ENCODE measurements at regions not wholly inside any gene's neighbourhood (a gene's known extent, or its start where the extent isn't known, plus 50 kb on each side); places are given as distances from the start of the nearest gene placed in this dataset.

DNA sequence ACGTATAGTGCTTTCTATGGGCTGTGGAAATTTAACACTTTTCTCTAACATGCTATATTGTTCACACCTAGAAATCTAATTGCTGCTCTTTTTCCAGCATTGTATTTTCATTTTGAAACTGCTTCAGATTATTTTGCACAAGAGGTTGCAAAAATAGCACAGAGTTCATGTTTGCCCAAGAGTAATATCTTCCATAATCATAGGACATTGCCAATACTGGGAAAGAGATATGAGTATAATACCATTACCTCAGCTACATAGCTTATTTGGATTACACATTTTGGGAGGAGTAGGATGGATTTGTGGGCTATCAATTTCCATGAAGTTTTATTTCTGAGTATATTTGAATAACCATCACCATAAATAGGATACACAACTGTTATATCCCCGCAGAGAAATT, 717.1 kb downstream of the CDH9 start:
- Mint-ChIP-seq H3K27ac (no peak overlapping the region), H3K9me3 (peaks cover 0 to 33% (median 9%) of the 10 kb centered on the region in 9 donors), H3K4me1 (no peaks in the 10 kb centered on the region), H3K27me3 (no peaks in the 10 kb centered on the region), H3K36me3 (no peaks in the 10 kb centered on the region), H3K4me3 (no peak overlapping the region)
- ATAC-seq (no peak), DNase-seq (no peak)
- POLR2A ChIA-PET = no interaction called here

DNA sequence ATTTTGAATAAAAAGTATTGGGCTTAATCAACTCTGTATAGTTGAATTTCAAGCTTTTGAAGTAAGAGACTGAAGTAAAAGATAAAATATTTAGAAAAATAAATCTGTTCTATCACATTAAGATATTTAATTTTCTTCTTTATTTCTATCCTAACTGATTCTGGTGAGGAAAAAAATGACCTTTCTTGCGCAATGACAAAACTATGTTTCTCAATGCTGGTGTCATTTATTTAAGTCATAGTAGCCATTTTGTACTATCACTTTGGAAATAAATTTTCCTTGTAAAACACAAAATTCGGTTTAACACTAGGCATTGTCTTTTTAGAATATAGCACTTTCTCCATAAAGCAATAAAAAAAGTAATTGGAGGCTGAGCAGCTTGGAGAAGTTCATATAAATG, 728.0 kb downstream of the CDH9 start:
- Mint-ChIP-seq H3K4me3 (no peak overlapping the region), H3K27me3 (no peaks in the 10 kb centered on the region), H3K4me1 (no peaks in the 10 kb centered on the region), H3K36me3 (no peaks in the 10 kb centered on the region), H3K27ac (no peak overlapping the region), H3K9me3 (peaks cover 0 to 34% (median 2%) of the 10 kb centered on the region in 9 donors)
- DNase-seq = no peak
- POLR2A ChIA-PET = no interaction called here
- ATAC-seq = no peak

GRCh38 chr5:26295541-26295940, 742.8 kb downstream of the CDH9 start:
- Mint-ChIP-seq H3K4me1 (no peaks in the 10 kb centered on the region), H3K4me3 (no peak overlapping the region), H3K36me3 (no peaks in the 10 kb centered on the region), H3K9me3 (peaks cover 0 to 20% (median 2%) of the 10 kb centered on the region in 9 donors), H3K27ac (no peak overlapping the region), H3K27me3 (no peaks in the 10 kb centered on the region)
- ATAC-seq (no peak), DNase-seq (no peak)
- POLR2A ChIA-PET = no interaction called here

- Mint-ChIP-seq H3K27me3 (no peaks in the 10 kb centered on the region), H3K36me3 (peaks cover 0 to 6% (median 0%) of the 10 kb centered on the region in 3 donors), H3K4me1 (no peaks in the 10 kb centered on the region), H3K27ac (no peak overlapping the region), H3K4me3 (no peak overlapping the region), H3K9me3 (peaks cover 0 to 56% (median 16%) of the 10 kb centered on the region in 9 donors)
- DNase-seq (no peak), ATAC-seq (no peak)
- POLR2A ChIA-PET = no interaction called here
These were observed 756.2 kb downstream of the CDH9 start for GRCh38 chr5:26282190-26282589.

DNA sequence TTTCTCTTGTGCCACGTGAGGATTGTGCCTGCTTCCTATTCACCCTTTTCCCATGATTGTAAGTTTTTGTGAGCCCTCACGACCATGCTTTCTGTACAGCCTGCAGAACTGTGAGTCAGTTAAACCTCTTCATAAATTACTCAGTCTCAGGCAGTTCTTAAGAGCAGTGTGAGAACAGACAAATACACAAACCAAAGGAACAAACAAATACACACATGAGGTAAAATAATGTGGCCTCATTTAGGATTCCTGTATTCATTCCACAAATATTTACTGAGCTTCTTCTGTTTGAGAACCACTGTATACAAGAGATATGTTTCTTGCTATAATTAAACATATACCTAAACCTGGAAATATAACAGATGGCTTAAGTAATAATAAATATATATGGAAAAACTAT, 760.3 kb downstream of the CDH9 start:
- no peaks in the 10 kb centered on the region for H3K27me3 Mint-ChIP-seq
- ATAC-seq (no peak), DNase-seq (no peak)
- no peak overlapping the region for H3K27ac Mint-ChIP-seq
- H3K36me3 Mint-ChIP-seq = no peaks in the 10 kb centered on the region
- no peaks in the 10 kb centered on the region for H3K4me1 Mint-ChIP-seq
- H3K9me3 Mint-ChIP-seq = peaks cover 0 to 31% (median 10%) of the 10 kb centered on the region in 9 donors
- POLR2A ChIA-PET = no interaction called here
- H3K4me3 Mint-ChIP-seq = no peak overlapping the region

GRCh38 chr5:26259081-26259480, 779.3 kb downstream of the CDH9 start:
- H3K27ac Mint-ChIP-seq = no peak overlapping the region
- ATAC-seq = no peak

GRCh38 chr5:26245321-26245720, 793.1 kb downstream of the CDH9 start:
- POLR2A ChIA-PET = no interaction called here
- no peak overlapping the region for H3K4me3 Mint-ChIP-seq
- no peak overlapping the region for H3K27ac Mint-ChIP-seq

More at GRCh38 chr5:26259081-26259480, 779.3 kb downstream of the CDH9 start:
- no peak for DNase-seq
- Mint-ChIP-seq H3K4me3 (no peak overlapping the region), H3K36me3 (peaks cover 0 to 9% (median 0%) of the 10 kb centered on the region in 3 donors), H3K4me1 (no peaks in the 10 kb centered on the region), H3K9me3 (peaks cover 5 to 37% (median 17%) of the 10 kb centered on the region in 9 donors), H3K27me3 (no peaks in the 10 kb centered on the region)
- POLR2A ChIA-PET = no interaction called here

GRCh38 chr5:26239588-26239987, 798.8 kb downstream of the CDH9 start:
- DNase-seq (no peak), ATAC-seq (no peak)
- Mint-ChIP-seq H3K27me3 (no peaks in the 10 kb centered on the region), H3K9me3 (peaks cover 0 to 13% (median 5%) of the 10 kb centered on the region in 9 donors), H3K27ac (no peak overlapping the region), H3K4me3 (no peak overlapping the region), H3K4me1 (no peaks in the 10 kb centered on the region), H3K36me3 (peaks cover 0 to 6% (median 0%) of the 10 kb centered on the region in 3 donors)
- POLR2A ChIA-PET = no interaction called here

More at GRCh38 chr5:26245321-26245720, 793.1 kb downstream of the CDH9 start:
- H3K27me3 Mint-ChIP-seq = no peaks in the 10 kb centered on the region
- ATAC-seq = no peak
- H3K36me3 Mint-ChIP-seq = no peaks in the 10 kb centered on the region
- no peaks in the 10 kb centered on the region for H3K4me1 Mint-ChIP-seq
- no peak for DNase-seq
- peaks cover 0 to 11% (median 2%) of the 10 kb centered on the region in 9 donors for H3K9me3 Mint-ChIP-seq

DNA sequence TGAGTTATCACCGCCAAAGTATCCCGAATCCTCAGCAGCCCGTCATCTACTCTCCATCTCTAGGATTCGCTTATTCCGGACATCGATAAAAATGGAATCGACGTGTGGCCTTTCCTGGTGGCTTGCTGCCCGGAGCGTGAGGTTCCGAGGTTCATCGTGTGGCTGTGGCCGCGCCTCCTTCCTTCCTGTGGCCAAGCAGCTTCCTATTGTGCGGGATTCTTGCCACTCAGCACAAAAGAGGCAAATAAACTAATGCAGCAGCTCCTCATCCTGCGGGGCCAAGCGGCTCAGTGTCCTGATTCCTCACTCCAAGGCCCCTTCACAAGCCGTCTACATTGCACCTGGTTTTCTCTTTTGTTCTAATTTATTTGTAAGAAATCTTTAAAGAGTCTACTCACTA, 800.9 kb downstream of the CDH9 start:
- no peak overlapping the region for H3K27ac Mint-ChIP-seq
- no peaks in the 10 kb centered on the region for H3K27me3 Mint-ChIP-seq
- H3K36me3 Mint-ChIP-seq = peaks cover 0 to 6% (median 0%) of the 10 kb centered on the region in 3 donors
- H3K4me1 Mint-ChIP-seq = no peaks in the 10 kb centered on the region
- ATAC-seq = no peak
- POLR2A ChIA-PET = no interaction called here
- H3K4me3 Mint-ChIP-seq = no peak overlapping the region
- peaks cover 0 to 21% (median 6%) of the 10 kb centered on the region in 9 donors for H3K9me3 Mint-ChIP-seq
- DNase-seq = no peak

DNA sequence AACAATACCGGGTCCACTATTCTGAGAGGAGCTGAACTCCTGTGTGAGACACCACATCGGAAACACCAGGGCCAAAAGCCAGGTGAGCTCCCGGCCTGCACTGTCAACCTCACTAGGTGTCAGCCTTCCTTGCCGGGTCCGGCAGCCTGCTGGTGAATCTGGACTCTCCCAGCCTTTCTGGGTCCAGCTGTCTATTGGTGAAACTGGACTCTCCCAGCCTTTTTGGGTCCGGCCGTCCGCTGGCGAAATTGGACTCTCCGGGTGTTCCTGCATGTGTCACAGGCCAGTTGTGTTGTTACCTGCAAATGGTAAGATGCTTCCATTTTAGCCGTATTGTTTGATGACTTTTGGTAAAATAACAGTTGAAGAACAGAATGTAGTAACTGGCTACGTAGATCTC, 801.5 kb downstream of the CDH9 start:
- H3K9me3 Mint-ChIP-seq = peaks cover 0 to 21% (median 7%) of the 10 kb centered on the region in 9 donors
- POLR2A ChIA-PET = no interaction called here
- peaks cover 0 to 6% (median 0%) of the 10 kb centered on the region in 3 donors for H3K36me3 Mint-ChIP-seq
- no peaks in the 10 kb centered on the region for H3K27me3 Mint-ChIP-seq
- H3K27ac Mint-ChIP-seq = no peak overlapping the region
- no peak for ATAC-seq
- H3K4me3 Mint-ChIP-seq = no peak overlapping the region
- no peaks in the 10 kb centered on the region for H3K4me1 Mint-ChIP-seq
- no peak for DNase-seq

DNA sequence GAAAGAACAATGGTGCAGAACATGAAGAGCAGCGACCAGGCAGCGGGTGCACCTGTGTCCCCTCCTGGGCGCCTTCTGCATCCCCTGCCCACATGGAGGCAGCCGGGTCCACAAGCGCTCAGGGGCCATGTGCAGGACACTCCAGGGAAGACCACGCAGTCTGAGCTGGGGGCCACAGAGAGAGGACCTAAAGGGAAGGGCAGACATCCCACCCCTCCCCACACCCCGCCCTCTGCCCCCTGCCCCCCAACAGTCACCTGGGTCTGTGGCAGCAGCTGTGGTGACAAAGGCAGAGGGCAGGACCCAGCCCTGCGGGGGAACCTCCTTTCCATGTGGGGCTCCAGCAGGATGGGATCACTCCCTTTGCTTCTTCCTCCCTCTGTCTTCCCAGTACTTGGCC, 805.7 kb downstream of the CDH9 start:
- H3K27ac Mint-ChIP-seq = no peak overlapping the region
- H3K4me1 Mint-ChIP-seq = peaks cover 0 to 2% (median 0%) of the 10 kb centered on the region in 4 donors
- POLR2A ChIA-PET = no interaction called here
- H3K9me3 Mint-ChIP-seq = peaks cover 4 to 29% (median 13%) of the 10 kb centered on the region in 9 donors
- H3K36me3 Mint-ChIP-seq = peaks cover 0 to 6% (median 0%) of the 10 kb centered on the region in 3 donors
- H3K4me3 Mint-ChIP-seq = no peak overlapping the region
- no peaks in the 10 kb centered on the region for H3K27me3 Mint-ChIP-seq
- DNase-seq = no peak
- no peak for ATAC-seq

DNA sequence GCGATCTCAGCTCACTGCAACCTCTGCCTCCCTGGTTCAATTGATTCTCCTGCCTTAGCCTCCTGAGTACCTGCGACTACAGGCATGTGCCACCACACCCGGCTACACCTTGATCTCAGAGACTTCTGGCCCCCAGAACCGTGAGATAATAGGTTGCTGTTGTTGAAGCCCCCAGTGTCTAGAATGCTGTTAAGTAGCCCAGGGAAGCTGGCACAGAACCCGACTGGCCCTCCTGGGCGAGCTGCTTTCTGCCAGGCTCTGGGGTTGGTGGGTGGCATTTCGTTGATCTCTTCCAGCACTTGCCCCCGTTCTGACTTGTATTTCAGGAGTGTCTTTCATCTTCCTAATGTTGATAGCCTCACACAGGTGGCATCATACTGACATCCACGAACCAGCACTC, 807.1 kb downstream of the CDH9 start:
- Mint-ChIP-seq H3K27me3 (no peaks in the 10 kb centered on the region), H3K4me3 (no peak overlapping the region), H3K36me3 (no peaks in the 10 kb centered on the region), H3K4me1 (peaks cover 0 to 6% (median 0%) of the 10 kb centered on the region in 4 donors), H3K9me3 (peaks cover 5 to 37% (median 20%) of the 10 kb centered on the region in 9 donors), H3K27ac (no peak overlapping the region)
- ATAC-seq (no peak), DNase-seq (no peak)
- POLR2A ChIA-PET = no interaction called here

GRCh38 chr5:26229848-26230247, 808.5 kb downstream of the CDH9 start:
- Mint-ChIP-seq H3K4me1 (peaks cover 0 to 7% (median 0%) of the 10 kb centered on the region in 4 donors), H3K36me3 (no peaks in the 10 kb centered on the region), H3K9me3 (peaks cover 6 to 49% (median 33%) of the 10 kb centered on the region in 9 donors), H3K27me3 (no peaks in the 10 kb centered on the region), H3K27ac (no peak overlapping the region), H3K4me3 (no peak overlapping the region)
- POLR2A ChIA-PET = no interaction called here
- DNase-seq = no peak
- no peak for ATAC-seq

GRCh38 chr5:26227245-26227644, 811.1 kb downstream of the CDH9 start:
- Mint-ChIP-seq H3K4me1 (peaks cover 0 to 7% (median 0%) of the 10 kb centered on the region in 4 donors), H3K9me3 (peaks cover 3 to 53% (median 38%) of the 10 kb centered on the region in 9 donors), H3K36me3 (no peaks in the 10 kb centered on the region), H3K4me3 (no peak overlapping the region), H3K27me3 (no peaks in the 10 kb centered on the region), H3K27ac (peak overlapping the region in 2 of 10 donors; percentile 8 to 10)
- POLR2A ChIA-PET = no interaction called here
- ATAC-seq (no peak), DNase-seq (no peak)

Measured in naive thymus-derived CD8-positive, alpha-beta T cell (primary cell).